AG09309 (cell line): ENCODE measurements at regions not wholly inside any gene's neighbourhood (a gene's known extent, or its start where the extent isn't known, plus 50 kb on each side); places are given as distances from the start of the nearest gene placed in this dataset.

Source experiments
- DNase-seq: peaks from one replicate; pipeline ENCODE4 v3.0.0-alpha.2; 2010; ENCODE audit warnings: low read depth
- H3K4me3 ChIP-seq: 2 replicates; pipeline ENCODE4 v1.5.1; 2011; ENCODE audit warnings: mild to moderate bottlenecking, low read depth, low read length, moderate library complexity; ENCODE audit not compliant: control insufficient read depth
- CTCF ChIP-seq: IDR thresholded peaks from 2 replicates; pipeline ENCODE4 v1.5.1; 2011; ENCODE audit warnings: mild to moderate bottlenecking, low read depth, low read length, inconsistent platforms; ENCODE audit not compliant: insufficient read depth, control insufficient read depth; ENCODE audit errors: missing control alignments

- DNase-seq, result no peak
- H3K4me3 ChIP-seq, result no peak overlapping the region
- no peak for TF ChIP-seq CTCF
Measured at GRCh38 chr5:2496126-2496525, 255.4 kb downstream of the IRX2 start.

- no peak overlapping the region for H3K4me3 ChIP-seq
- no peak for DNase-seq
- no peak for TF ChIP-seq CTCF
Measured at GRCh38 chr5:2493356-2493755, 258.1 kb downstream of the IRX2 start.

- H3K4me3 ChIP-seq, result no peak overlapping the region
- DNase-seq, result no peak
- no peak for TF ChIP-seq CTCF
Measured at GRCh38 chr5:2492476-2492875, 259.0 kb downstream of the IRX2 start.

- TF ChIP-seq CTCF, result no peak
- H3K4me3 ChIP-seq, result no peak overlapping the region
Measured at GRCh38 chr5:2491846-2492245, 259.6 kb downstream of the IRX2 start.

GRCh38 chr5:2489306-2489705 is 262.2 kb downstream of the IRX2 start:
- no peak overlapping the region for H3K4me3 ChIP-seq
- no peak for TF ChIP-seq CTCF
- DNase-seq, result no peak

More at GRCh38 chr5:2491846-2492245, 259.6 kb downstream of the IRX2 start:
- DNase-seq, result no peak

- no peak overlapping the region for H3K4me3 ChIP-seq
- TF ChIP-seq CTCF, result no peak
- DNase-seq, result no peak
Measured at GRCh38 chr5:2488593-2488992, 262.9 kb downstream of the IRX2 start.

- no peak for TF ChIP-seq CTCF
- H3K4me3 ChIP-seq, result no peak overlapping the region
- no peak for DNase-seq
Measured at GRCh38 chr5:2487152-2487763, 264.2 kb downstream of the IRX2 start.
